Panc1 (cell line): ENCODE measurements at regions not wholly inside any gene's neighbourhood (a gene's known extent, or its start where the extent isn't known, plus 50 kb on each side); places are given as distances from the start of the nearest gene placed in this dataset.

Source experiments
- ATAC-seq: fragments of 200-7000 bp; cut with Tn5 transposase; 2 replicates; pipeline ENCODE4 v1.9.1; 2020; ENCODE audit warnings: mild to moderate bottlenecking, moderate library complexity
- BruUV-seq: library from RNA; stranded (reverse); fragments of 400-500 nt; replicated peaks from 2 replicates; lab custom pipeline; 2021; lab: Mats Ljungman, UMichigan
- CTCF ChIA-PET: fragments of 300-600 bp; sonication (Branson Sonifier 250); formaldehyde crosslinking; loops from one replicate; lab custom pipeline; 2022; ENCODE audit warnings: antibody characterized with exemption; lab: Charles Lee
- POLR2A ChIA-PET: fragments of 300-600 bp; sonication (Branson Sonifier 250); formaldehyde crosslinking; loops from one replicate; lab custom pipeline; 2022; ENCODE audit warnings: antibody characterized with exemption; lab: Charles Lee
- DNase-seq: peaks from one replicate; pipeline ENCODE4 v3.0.0-alpha.2; 2010; ENCODE audit warnings: low read depth, low spot score
- H3K27ac ChIP-seq: 2 replicates; pipeline ENCODE4 v1.5.1; 2011; ENCODE audit warnings: mild to moderate bottlenecking, low read length, inconsistent platforms
- H3K27me3 ChIP-seq: fragments of 200-500 bp; sonication (Bioruptor generic); 2 replicates; pipeline ENCODE4 v1.6.0; 2014; ENCODE audit warnings: low read length, inconsistent platforms; ENCODE audit not compliant: control insufficient read depth, insufficient read depth
- H3K36me3 ChIP-seq: fragments of 200-500 bp; sonication (Bioruptor generic); 2 replicates; pipeline ENCODE4 v1.5.1; 2014; ENCODE audit warnings: inconsistent platforms, mild to moderate bottlenecking, low read length, moderate library complexity; ENCODE audit not compliant: control insufficient read depth, insufficient read depth
- H3K4me1 ChIP-seq: 2 replicates; pipeline ENCODE4 v1.5.1; 2011; ENCODE audit warnings: inconsistent platforms, mild to moderate bottlenecking, low read length, moderate library complexity; ENCODE audit not compliant: control insufficient read depth, insufficient read depth
- H3K4me3 ChIP-seq, 2 experiments: 2 replicates each; pipeline ENCODE4 v1.5.1; 2011 to 2012; ENCODE audit warnings: low read depth in 2 of 2, low read length in 2 of 2, mild to moderate bottlenecking in 2 of 2, inconsistent platforms in 1 of 2, moderate library complexity in 1 of 2
- H3K9me3 ChIP-seq: fragments of 200-500 bp; sonication (Bioruptor generic); 2 replicates; pipeline ENCODE4 v1.5.1; 2014; ENCODE audit warnings: low read depth, mild to moderate bottlenecking, inconsistent platforms, low read length, moderate library complexity; ENCODE audit not compliant: control insufficient read depth, insufficient read depth
- CTCF ChIP-seq: fragments of 450-650 bp; IDR thresholded peaks from 2 replicates; pipeline ENCODE4 v1.5.1; 2017; ENCODE audit warnings: mild to moderate bottlenecking
- POLR2AphosphoS5 ChIP-seq: IDR thresholded peaks from 2 replicates; pipeline ENCODE4 v1.6.1; 2012; ENCODE audit warnings: mild to moderate bottlenecking, low read depth, low read length, moderate library complexity
- REST ChIP-seq, 2 experiments: IDR thresholded peaks; 2 replicates each; pipeline ENCODE4 v1.6.1; 2011 to 2012; ENCODE audit warnings: low read depth in 2 of 2, control low read depth in 1 of 2, low read length in 1 of 2, mild to moderate bottlenecking in 1 of 2, moderate library complexity in 1 of 2; ENCODE audit not compliant: insufficient read depth in 1 of 2
- SIN3A ChIP-seq: IDR thresholded peaks from 2 replicates; pipeline ENCODE4 v1.6.1; 2012; ENCODE audit warnings: low read depth, mild to moderate bottlenecking, low read length, moderate library complexity, borderline replicate concordance; ENCODE audit not compliant: insufficient read depth
- TCF7L2 ChIP-seq: IDR thresholded peaks from 2 replicates; pipeline ENCODE4 v1.6.1; 2011; ENCODE audit warnings: mild to moderate bottlenecking, low read depth, low read length, inconsistent platforms
- in situ Hi-C: cut with HindIII; loops from 2 replicates; pipeline ENCODE4 v1.10.0; 2016; ENCODE audit warnings: low sequenced_read_pairs, low pct_unique_long_range_greater_than_20kb
- intact Hi-C: fragments of 100-400 bp; cut with micrococcal nuclease; formaldehyde crosslinking; loops from one replicate; pipeline ENCODE4 v1.10.0; 2022; ENCODE audit not compliant: unreplicated experiment

- H3K36me3 ChIP-seq, result no peaks in the 10 kb centered on the region
- no TSS peak for BruUV-seq
- POLR2A ChIA-PET, result no interaction called here
- no peak for ATAC-seq
- no peaks in the 10 kb centered on the region for H3K4me1 ChIP-seq
- no peaks in the 10 kb centered on the region for H3K27me3 ChIP-seq
- intact Hi-C loops (no loop called here), in situ Hi-C loops (no loop called here)
- H3K27ac ChIP-seq, result no peak overlapping the region
- no peak overlapping the region for H3K4me3 ChIP-seq
- TF ChIP-seq POLR2AphosphoS5 (no peak), SIN3A (no peak), CTCF (no peak), TCF7L2 (no peak), REST (IDR thresholded peaks at IDR 0.05; ENCODE audit: insufficient read depth in 1 of 2, low read depth in 2 of 2, low read length in 1 of 2) (no peak)
- CTCF ChIA-PET, result no interaction called here
- no peak for DNase-seq
- H3K9me3 ChIP-seq, result no peaks in the 10 kb centered on the region
Observed at GRCh38 chrX:69554321-69554947, 50.3 kb downstream of the NALF2 start.

- no peak for TF ChIP-seq CTCF
- TF ChIP-seq TCF7L2, result no peak
- TF ChIP-seq SIN3A, result no peak
- no peak for TF ChIP-seq POLR2AphosphoS5
- TF ChIP-seq REST (IDR thresholded peaks at IDR 0.05; ENCODE audit: insufficient read depth in 1 of 2, low read depth in 2 of 2, low read length in 1 of 2), result no peak
- intact Hi-C loops, result no loop called here
- ChIA-PET CTCF (no interaction called here), POLR2A (no interaction called here)
- Histone ChIP-seq H3K9me3 (no peaks in the 10 kb centered on the region), H3K4me3 (no peak overlapping the region), H3K27ac (no peak overlapping the region), H3K4me1 (no peaks in the 10 kb centered on the region), H3K27me3 (no peaks in the 10 kb centered on the region), H3K36me3 (no peaks in the 10 kb centered on the region)
- no TSS peak for BruUV-seq
- in situ Hi-C loops, result no loop called here
- no peak for DNase-seq
- ATAC-seq, result no peak
Observed at GRCh38 chrX:69555481-69556041, 51.4 kb downstream of the NALF2 start.
